ENCODE measurements at regions not wholly inside any gene's neighbourhood (a gene's known extent, or its start where the extent isn't known, plus 50 kb on each side); places are given as distances from the start of the nearest gene placed in this dataset.

- DNase-seq (ENCODE audit: low read depth): no peak
- H3K4me3 ChIP-seq (ENCODE audit: low read depth, low read length): no peak overlapping the region
- no peak for TF ChIP-seq CTCF (IDR thresholded peaks at IDR 0.05; ENCODE audit: control insufficient read depth, extremely low read depth, insufficient read depth)
Observed at GRCh38 chr4:180099957-180100356, 2143.2 kb upstream of the TENM3 start.

GRCh38 chr4:180100433-180101344, 2142.5 kb upstream of the TENM3 start:
- no peak for DNase-seq (ENCODE audit: low read depth)
- no peak overlapping the region for H3K4me3 ChIP-seq (ENCODE audit: low read depth, low read length)
- no peak for TF ChIP-seq CTCF (IDR thresholded peaks at IDR 0.05; ENCODE audit: control insufficient read depth, extremely low read depth, insufficient read depth)

GRCh38 chr4:180101348-180102083, 2141.7 kb upstream of the TENM3 start:
- DNase-seq (ENCODE audit: low read depth): no peak
- no peak overlapping the region for H3K4me3 ChIP-seq (ENCODE audit: low read depth, low read length)
- no peak for TF ChIP-seq CTCF (IDR thresholded peaks at IDR 0.05; ENCODE audit: control insufficient read depth, extremely low read depth, insufficient read depth)

- no peak for TF ChIP-seq CTCF (IDR thresholded peaks at IDR 0.05; ENCODE audit: control insufficient read depth, extremely low read depth, insufficient read depth)
- no peak overlapping the region for H3K4me3 ChIP-seq (ENCODE audit: low read depth, low read length)
- no peak for DNase-seq (ENCODE audit: low read depth)
Observed at GRCh38 chr4:180103794-180104193, 2139.4 kb upstream of the TENM3 start.

GRCh38 chr4:180105362-180105761, 2137.8 kb upstream of the TENM3 start:
- DNase-seq (ENCODE audit: low read depth): no peak
- H3K4me3 ChIP-seq (ENCODE audit: low read depth, low read length): no peak overlapping the region
- TF ChIP-seq CTCF (IDR thresholded peaks at IDR 0.05; ENCODE audit: control insufficient read depth, extremely low read depth, insufficient read depth): no peak

- no peak for TF ChIP-seq CTCF (IDR thresholded peaks at IDR 0.05; ENCODE audit: control insufficient read depth, extremely low read depth, insufficient read depth)
- no peak for DNase-seq (ENCODE audit: low read depth)
- no peak overlapping the region for H3K4me3 ChIP-seq (ENCODE audit: low read depth, low read length)
Observed at GRCh38 chr4:180106122-180106521, 2137.1 kb upstream of the TENM3 start.

Data from LNCaP clone FGC (cell line).